ENCODE measurements at regions not wholly inside any gene's neighbourhood (a gene's known extent, or its start where the extent isn't known, plus 50 kb on each side); places are given as distances from the start of the nearest gene placed in this dataset.

GRCh38 chr5:44914221-44914620 lies 105.5 kb downstream of the MRPS30 start:
- no peak for TF ChIP-seq MAZ (IDR thresholded peaks at IDR 0.05; ENCODE audit: borderline replicate concordance, low read depth, low read length)
- TF ChIP-seq, protein P1, sequence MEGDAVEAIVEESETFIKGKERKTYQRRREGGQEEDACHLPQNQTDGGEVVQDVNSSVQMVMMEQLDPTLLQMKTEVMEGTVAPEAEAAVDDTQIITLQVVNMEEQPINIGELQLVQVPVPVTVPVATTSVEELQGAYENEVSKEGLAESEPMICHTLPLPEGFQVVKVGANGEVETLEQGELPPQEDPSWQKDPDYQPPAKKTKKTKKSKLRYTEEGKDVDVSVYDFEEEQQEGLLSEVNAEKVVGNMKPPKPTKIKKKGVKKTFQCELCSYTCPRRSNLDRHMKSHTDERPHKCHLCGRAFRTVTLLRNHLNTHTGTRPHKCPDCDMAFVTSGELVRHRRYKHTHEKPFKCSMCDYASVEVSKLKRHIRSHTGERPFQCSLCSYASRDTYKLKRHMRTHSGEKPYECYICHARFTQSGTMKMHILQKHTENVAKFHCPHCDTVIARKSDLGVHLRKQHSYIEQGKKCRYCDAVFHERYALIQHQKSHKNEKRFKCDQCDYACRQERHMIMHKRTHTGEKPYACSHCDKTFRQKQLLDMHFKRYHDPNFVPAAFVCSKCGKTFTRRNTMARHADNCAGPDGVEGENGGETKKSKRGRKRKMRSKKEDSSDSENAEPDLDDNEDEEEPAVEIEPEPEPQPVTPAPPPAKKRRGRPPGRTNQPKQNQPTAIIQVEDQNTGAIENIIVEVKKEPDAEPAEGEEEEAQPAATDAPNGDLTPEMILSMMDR (IDR thresholded peaks at IDR 0.05): no peak
- TF ChIP-seq KDM1A (IDR thresholded peaks at IDR 0.05; ENCODE audit: low read depth): no peak
- TF ChIP-seq, protein P2, sequence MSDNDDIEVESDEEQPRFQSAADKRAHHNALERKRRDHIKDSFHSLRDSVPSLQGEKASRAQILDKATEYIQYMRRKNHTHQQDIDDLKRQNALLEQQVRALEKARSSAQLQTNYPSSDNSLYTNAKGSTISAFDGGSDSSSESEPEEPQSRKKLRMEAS (IDR thresholded peaks at IDR 0.05): no peak
- TF ChIP-seq EP300 (IDR thresholded peaks at IDR 0.05): no peak
- TF ChIP-seq TP53 (CRISPR knock-in tag; IDR thresholded peaks at IDR 0.05): no peak
- no peak for TF ChIP-seq ESRRA (IDR thresholded peaks at IDR 0.05; ENCODE audit: borderline replicate concordance, low read length)
- no peak for TF ChIP-seq POLR2AphosphoS2 (conservative IDR thresholded peaks at IDR 0.05; ENCODE audit: low read length)
- no peak for TF ChIP-seq ZSCAN20 (CRISPR knock-in tag; IDR thresholded peaks at IDR 0.05)
- TF ChIP-seq POLR2A (IDR thresholded peaks at IDR 0.05; ENCODE audit: low read length): no peak
- TF ChIP-seq, protein P3, sequence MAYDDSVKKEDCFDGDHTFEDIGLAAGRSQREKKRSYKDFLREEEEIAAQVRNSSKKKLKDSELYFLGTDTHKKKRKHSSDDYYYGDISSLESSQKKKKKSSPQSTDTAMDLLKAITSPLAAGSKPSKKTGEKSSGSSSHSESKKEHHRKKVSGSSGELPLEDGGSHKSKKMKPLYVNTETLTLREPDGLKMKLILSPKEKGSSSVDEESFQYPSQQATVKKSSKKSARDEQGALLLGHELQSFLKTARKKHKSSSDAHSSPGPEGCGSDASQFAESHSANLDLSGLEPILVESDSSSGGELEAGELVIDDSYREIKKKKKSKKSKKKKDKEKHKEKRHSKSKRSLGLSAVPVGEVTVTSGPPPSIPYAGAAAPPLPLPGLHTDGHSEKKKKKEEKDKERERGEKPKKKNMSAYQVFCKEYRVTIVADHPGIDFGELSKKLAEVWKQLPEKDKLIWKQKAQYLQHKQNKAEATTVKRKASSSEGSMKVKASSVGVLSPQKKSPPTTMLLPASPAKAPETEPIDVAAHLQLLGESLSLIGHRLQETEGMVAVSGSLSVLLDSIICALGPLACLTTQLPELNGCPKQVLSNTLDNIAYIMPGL (CRISPR knock-in tag; IDR thresholded peaks at IDR 0.05; ENCODE audit: borderline replicate concordance): no peak
- TF ChIP-seq RAD21 (conservative IDR thresholded peaks at IDR 0.05 in 1 of 2, IDR thresholded peaks at IDR 0.05 in 1 of 2): no peak
- no peak for TF ChIP-seq PHF8 (IDR thresholded peaks at IDR 0.05; ENCODE audit: borderline replicate concordance, low read depth)
- TF ChIP-seq USF2 (IDR thresholded peaks at IDR 0.05): no peak
